ENCODE measurements at regions not wholly inside any gene's neighbourhood (a gene's known extent, or its start where the extent isn't known, plus 50 kb on each side); places are given as distances from the start of the nearest gene placed in this dataset.
"Not testable (repeated sequence)": the region's sequence is repeated elsewhere in the genome, so short reads cannot be mapped to it uniquely, and the experiment has no call there.

DNA sequence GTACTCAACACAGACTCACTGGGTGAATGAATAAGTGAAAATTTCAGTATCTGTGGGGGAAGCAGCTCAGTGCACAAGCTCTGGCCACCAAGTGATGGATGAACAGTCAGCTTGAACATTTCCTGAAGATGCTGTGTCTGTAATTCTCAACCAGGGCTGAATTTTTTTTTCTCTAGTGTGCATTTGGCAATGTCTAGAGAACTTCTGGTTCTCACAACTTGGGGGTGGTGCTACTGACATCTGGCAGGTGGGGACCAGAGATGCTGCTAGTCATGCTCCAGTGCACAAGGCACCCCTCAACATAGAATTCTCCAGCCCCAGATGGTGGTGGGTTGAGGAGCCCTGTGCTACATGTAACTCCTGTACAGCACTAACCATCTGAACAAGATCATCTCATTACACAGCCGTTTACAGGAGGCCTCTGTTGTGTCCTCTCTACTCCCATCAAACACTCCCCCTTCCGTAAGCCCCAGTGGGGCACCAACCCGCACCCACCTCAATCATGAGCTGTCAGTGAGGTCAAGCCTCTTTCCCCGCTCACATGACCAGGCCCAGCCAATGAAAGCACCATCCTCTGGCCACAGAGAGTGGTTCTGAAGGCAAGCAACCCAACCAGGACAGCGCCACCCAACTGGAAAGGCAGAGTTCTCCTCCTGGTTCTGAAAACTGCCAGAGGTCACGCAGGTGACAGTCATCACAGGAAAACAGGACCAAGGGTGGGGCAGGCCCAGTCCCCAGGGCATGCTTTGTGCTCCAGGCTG, 103.9 kb upstream of the PMEPA1 start:
- no peak for DNase-seq

GRCh38 chr20:57812632-57813031, 102.8 kb upstream of the PMEPA1 start:
- not testable (repeated sequence) for DNase-seq

DNA sequence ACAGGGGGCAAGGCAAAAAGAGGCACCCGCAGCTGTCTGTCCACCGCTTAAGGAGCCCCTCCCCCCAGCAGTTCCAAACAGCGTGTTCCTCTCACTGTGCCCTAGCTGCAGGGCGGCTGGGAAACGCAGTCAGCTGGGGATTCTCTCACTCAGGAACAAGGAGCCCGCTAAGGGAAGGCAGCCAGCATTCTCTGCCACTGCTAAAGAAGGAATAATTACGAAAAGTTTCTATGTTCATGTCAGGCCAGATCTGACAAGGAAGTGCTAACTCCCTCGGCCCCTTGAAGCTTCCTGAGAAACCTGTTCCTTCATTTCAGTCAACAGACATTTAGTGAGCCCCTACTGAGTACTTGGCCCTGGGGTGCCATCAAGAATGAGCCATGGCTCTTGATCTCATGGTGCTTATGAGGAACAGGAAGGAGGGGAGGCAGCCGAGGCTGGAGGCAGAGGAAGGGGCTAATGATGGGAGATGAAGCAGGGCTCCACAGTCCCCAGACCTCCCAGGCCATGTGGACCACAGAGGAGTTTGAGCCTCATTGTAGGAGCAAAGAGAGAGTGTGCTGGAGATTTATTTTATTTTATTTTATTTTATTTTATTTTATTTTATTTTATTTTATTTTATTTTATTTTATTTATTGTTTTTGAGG, 101.7 kb upstream of the PMEPA1 start:
- no peak for DNase-seq

DNA sequence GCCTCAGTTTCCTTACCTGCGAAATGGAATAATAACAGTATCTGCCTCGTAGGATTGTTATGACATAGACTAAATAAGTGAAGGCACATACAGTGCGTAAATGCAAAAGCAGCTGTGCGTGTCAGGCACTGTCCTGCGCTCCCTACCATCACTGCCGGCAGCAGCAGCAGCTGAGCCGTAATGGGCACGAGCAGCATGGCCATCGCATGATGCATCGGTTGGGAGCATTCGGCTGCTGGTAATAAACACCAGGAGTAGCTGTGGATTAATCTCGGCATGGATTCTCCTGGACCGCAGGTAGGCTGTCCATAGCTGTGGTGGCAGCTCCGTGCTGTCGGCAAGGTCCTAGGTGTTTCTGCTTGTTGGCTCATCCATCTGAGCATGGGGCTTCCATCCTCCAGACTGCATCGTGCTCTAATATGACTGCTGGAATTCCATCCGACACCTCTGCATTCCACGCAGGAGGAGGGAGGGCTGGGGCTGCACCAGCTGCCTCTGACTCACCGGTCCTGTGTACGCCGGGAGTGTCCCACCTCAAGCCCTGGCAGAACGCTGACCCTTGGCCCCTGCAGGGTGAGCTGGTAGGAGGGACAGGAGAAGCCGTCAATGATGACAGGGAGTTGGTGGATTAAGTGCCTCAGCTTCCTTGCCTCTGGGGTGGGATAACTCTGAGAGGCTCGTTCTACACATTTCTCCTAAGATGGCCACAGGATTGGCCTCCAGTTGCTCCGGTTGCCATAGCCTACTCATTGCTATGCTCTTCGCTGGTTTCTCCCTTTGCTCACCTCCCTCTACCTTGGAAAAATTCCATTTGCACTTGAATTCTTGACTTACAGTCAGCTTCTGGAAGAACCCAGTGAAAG, 100.9 kb upstream of the PMEPA1 start:
- no peak for DNase-seq

DNA sequence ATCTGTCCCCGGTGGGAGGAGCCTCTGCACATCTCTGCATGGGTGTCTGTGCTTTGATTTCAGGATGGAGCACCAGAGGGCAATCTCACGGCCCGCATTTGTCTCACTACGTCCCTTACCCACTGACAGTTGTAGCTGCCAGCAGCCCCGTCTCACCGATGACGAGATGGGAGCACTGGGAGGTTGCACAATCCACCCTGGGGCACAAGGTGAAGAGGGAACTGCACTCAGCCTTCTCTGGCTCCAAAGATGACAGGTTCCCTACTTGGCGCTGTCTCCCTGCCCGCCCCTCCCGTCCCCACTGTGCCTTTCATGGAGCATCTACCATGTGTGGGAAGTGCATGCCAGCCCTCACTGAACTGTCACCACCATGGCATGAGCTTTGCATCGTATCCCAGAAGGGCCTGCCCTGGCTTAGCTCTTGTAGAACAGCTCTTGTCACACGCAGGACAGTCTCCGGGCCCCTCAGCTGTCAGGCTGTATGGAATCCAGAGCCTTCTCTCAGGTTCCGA, 99.9 kb upstream of the PMEPA1 start:
- DNase-seq, result no peak

DNA sequence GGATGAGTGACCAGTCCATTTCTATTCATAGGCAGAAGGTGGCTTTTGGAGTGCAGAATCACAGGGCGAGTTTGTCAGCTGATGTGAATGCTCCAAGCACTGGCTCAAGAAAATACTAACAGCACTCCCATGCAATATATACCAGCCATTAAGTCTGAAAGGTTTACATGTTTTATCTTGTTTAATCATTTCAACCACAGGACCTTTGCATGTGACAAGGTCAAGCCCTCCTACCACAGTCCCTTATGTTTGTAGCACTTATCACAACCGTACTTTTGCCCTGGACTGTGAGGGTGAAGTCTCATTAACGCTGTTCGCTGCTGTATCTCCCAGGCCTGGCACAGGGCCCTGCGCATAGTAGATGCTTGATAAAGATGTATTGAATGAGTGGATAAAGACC, 99.3 kb upstream of the PMEPA1 start:
- DNase-seq, result no peak

GRCh38 chr20:57808264-57809070, 98.7 kb upstream of the PMEPA1 start:
- DNase-seq, result no peak

DNA sequence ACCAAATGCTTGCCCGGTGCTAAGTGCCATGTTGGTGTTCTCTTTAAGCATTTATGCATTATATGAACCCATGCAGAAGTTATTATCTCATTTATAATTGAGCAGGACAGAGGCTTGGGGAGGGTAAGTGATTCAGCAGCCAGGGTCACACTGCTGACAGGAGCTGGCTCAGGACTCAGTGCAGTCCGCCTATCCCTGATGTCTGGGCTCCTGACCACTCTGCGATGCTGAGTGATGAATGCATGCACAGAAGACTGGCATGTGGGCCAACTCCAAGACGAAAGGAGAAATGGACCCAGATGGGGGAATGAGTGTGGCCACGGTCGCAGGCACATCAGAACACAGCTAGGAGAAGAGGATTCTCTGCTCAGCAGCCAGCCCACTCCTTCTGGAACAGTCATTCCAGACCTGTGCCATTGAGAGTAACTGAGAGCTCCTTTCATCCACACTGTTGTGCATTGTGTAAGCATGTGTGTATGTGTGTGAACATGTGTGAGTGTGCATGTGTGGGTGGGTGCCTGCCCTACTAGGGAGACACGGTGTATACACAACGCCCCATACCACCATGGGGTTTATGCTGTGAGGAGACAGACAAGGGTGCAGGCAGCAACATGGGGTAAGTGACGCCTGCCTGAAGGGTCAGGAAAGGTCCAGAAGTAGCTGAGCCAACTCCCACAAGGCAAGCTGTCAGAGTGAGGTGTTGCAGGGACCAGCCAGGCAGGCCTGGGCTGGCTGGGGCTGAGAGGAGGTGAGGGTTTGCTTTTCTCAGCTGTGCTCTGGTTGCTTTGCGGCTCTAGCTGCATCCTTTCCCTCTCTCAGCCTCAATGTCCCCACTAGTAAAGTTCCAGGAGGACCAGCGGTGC, 97.8 kb upstream of the PMEPA1 start:
- DNase-seq, result no peak

DNA sequence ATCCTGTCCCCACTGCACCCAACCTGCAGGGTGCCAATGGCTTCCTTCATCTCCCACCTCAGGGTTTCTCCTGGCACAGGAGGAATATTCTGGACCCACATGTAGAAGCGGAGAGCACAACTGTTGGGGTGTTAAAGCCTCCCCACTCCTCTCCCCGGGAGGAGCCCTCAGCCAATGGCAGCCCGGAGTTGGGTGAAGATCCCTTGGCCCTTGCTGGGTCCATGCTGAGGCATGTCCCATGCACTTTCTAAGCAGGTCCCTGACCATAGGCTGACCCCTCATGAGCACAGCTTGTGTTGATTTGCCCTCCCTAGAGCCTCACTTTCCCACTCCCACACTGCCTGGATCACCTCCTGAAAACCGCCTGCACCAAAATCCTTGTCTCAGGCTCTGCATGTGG, 97.2 kb upstream of the PMEPA1 start:
- DNase-seq, result no peak

- no peak for DNase-seq
Measured at GRCh38 chr20:57806476-57806875, 96.7 kb upstream of the PMEPA1 start.

DNA sequence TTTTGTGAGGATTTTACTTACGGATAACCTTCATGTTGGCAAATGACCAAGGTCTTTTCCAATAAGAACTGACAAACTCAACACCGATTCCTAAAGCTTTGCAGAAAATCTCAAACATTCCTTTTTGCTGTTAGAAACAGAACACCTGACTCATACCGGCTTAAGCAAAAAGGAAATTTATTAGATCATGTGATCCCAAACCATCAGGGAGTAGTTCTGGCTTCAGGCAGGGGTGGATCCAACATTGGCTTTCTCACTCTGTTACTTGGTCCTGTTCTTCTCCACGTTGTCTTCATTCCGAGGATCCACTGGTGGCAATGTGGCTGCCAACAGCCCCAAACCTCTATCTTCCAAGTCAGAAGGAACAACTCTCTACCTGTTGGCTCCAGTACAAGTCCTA, 95.9 kb upstream of the PMEPA1 start:
- DNase-seq, result no peak

DNA sequence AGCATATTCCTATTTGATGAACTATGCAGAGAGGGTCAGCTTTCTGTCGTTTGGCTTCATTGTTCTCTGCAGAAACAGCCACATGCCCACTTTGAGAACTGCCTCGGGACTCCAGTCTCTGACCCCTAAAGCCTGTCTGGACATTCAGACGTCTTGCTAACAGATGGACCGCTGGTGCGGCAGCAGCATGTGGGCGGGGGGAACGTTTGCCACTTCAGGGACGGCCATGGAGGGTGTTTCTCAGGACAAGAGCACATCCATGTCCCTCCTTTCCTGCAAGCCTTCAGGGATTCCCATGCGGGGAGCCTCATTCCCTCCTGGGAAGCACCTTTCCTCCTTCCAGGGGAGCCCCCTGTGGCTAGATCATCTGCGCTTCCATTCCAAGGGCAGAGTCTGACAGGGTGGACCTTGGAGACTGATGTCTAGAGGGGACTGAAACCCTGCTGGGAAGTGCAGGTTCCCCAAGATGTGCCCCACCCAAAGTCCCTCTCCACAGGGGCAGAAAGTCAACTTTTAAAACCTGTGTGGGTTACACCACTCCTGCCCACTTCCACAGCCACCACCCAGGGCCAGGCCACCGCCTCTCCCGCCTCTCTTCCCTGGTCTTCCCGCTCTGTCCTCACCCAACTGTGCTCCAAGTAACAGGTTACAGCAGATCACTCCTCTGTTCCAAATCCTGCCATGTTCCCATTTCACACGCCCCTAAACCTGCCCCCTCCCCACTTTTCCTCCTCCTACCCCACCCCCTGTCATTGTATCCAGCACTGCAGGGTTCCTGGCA, 94.8 kb upstream of the PMEPA1 start:
- no peak for DNase-seq

GRCh38 chr20:57803508-57804005, 93.7 kb upstream of the PMEPA1 start:
- no peak for DNase-seq

DNA sequence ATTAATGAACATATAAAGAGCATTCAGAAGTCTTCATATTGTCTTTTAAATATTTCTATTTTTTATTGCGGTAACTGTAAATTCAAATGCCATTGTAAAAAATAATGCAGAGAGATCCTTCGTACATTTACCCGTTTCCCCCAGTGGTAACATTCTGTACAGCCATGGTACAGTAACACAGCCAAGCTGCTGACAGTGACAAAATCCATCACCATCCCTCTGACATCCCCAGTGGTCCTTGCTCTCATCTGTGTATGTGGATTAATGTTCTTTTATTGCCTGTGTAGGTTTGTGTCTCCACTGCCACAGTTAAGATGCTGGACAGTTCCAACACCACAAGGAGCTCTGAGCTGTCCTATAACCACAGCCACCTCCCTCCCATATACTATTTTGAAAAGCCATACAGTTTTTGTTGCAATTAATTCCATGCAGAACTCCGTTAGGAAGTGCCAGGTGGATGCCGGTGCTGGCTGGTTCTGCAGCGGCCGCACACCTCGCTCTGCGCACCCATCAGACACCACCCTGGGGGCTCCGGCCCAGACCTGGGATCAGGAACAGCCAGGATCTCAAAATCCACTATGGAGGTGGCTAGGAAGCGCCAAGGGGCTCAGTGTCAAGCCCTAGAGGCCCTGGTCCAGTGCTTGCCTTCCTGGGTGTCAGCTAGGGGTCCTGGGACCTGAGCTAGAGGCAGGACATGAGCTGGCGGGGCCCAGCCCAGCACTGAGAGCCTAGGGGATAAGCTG, 93.1 kb upstream of the PMEPA1 start:
- no peak for DNase-seq

DNA sequence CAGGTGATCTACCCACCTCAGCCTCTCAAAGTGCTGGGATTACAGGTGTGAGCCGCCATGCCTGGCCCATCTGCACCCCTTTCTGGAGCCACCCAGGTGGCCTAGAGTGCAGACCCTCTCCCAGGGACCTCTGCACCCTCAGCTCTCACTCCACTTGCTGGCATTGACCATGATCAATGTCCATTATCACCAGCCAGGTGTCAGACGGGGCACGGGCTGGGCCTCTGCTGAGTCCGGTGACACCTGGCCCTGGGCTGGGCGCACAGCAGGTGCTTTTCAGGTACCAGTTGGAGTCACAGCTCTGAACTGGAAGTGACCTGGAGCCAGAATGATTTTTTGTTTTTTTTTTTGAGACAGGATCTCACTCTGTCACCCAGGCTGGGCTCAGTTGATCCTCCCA, 91.8 kb upstream of the PMEPA1 start:
- no peak for DNase-seq

DNA sequence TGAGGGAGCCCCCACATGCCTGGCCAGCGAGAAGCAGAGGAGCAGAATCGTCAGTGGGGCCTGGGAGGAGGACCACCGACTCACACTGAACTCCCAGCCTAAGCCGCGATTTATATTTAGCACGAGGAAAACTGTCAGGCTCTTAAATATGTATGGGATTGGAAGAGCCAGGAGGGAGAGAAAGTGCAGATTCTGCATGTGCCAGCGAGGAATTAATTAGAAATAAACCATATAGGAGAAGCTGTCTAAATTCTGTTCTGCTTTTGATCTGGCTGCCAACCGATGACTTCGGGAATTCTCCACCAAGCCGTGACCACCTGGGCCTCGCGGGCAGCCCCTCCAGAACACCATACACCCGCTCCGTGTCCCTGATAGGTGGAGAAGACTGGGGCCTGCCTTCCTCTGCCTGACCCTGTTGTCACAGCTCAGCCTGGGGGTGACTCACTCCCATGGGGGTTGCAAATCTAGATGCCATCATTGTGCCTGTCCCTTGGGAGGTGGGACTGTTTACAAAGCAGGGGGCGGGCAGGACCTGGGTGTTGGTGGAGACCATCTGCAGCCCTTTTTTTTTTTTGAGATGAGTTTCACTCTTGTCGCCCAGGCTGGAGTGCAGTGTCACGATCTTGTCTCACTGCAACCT, 91.1 kb upstream of the PMEPA1 start:
- no peak for DNase-seq

DNA sequence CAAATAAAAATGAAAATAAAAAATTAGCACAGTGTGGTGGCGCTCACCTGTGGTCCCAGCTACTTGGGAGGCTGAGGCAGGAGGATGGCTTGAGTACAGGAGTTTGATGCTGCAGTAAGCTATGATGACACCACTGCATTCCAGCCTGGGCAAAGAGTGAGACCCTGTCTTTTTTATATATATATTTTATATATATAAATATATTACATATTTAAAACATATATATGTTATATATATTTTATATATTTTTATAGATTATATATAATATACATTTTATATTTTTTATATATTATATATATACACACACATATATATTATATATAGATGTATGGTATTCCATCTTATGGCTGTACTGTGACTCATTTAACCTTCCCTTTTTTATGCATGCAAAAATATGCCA, 87.6 kb upstream of the PMEPA1 start:
- DNase-seq, result no peak

DNA sequence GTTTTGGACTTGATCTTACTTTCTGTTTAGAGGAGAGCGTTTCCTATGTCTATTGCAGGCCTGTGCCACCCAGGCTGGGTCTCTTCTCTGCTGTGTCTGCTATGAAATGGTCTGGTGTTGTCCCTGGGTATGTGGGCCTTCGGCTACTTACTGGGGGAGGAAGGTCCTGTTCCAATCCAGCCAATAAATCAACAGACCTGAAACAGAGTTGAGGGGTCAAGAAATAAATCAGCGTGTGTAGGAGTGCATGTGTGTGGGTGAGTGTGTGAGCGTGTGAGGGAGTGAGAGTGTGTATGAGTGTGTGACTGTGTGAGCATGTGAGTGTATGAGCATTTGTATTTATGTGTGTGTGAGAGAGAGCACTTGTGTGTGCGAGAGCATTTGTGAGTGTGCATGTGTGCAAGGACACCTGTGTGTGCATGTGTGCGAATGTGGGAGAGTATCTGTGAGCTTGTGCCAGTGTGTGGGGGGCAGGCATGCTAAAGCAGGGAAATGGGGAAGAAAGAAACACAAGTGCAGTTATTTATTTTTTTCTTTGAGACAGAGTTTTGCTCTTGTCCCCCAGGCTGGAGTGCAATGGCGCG, 86.3 kb upstream of the PMEPA1 start:
- no peak for DNase-seq

- DNase-seq, result peak; percentile 9
Measured at GRCh38 chr20:57795342-57795697, 85.5 kb upstream of the PMEPA1 start.

Data from fibroblast of skin of right quadriceps (primary cell).